GM18951 (cell line): ENCODE measurements at regions not wholly inside any gene's neighbourhood (a gene's known extent, or its start where the extent isn't known, plus 50 kb on each side); places are given as distances from the start of the nearest gene placed in this dataset.

Source experiments
- POLR2A ChIP-seq: IDR thresholded peaks from 4 replicates; pipeline ENCODE4 v1.6.1; 2011; ENCODE audit warnings: mild to moderate bottlenecking; ENCODE audit not compliant: insufficient read length, insufficient read depth; ENCODE audit errors: extremely low read depth
- in situ Hi-C: fragments of 300-500 bp; cut with MboI; formaldehyde crosslinking; loops from one replicate; pipeline ENCODE4 v1.12.0; 2022; ENCODE audit warnings: low sequenced_read_pairs, mixed read lengths, inconsistent platforms; ENCODE audit not compliant: unreplicated experiment

DNA sequence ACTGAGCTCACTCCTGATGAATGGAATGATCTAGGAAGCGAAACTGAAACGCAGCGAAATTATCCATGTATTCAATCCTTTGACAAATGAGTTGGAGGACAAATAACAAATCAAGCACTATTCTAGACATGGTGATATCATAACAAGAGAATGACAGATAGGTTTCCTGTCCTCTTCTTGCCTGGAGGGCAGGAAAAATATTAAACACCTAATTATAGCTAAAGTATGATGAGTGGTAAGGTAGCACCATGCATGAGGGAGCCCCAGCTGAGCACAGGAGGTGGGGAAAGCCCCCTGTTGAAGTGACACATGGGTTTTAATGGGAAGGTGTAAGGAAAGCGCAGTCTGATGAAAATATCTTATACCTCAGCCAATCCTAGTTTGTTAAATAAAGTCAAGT is 225.2 kb downstream of the NPR3 start:
- in situ Hi-C loops: no loop called here

DNA sequence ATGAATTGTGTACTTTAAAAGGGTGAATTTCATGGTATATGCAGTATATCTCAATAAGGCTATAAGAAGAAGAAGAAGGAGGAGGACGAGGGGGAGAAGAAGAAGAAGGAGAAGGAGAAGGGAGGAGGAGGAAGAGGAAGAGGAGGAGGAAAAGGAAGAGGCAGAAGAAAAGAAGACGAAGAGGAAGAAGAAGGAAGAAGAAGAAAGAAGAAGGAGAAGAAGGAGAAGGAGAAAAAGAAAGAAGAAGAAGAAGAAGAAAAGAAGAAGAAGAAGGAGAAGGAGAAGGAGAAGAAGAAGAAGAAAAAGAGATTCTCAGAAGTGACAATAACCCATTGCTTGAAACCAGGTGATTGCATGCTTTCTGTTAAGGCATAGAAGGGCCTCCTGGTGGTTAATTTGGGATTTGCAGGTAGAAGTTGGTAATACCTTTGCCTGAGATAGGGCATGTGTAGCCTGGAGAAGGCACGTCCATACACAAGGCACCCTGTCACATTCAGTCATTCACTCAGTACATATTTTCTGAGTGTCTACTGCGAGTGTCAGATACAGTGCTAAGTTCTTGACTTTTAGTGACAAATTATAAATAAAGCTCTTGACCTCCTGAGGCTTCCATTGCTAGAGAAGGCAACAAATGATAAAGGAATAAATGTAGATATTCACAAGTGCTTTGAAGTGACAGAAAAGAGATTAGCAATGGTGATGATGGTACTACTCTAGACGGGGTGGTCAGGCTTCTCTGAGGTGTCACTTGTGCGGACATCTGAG is 231.3 kb downstream of the NPR3 start:
- no peak for TF ChIP-seq POLR2A
- in situ Hi-C loops: no loop called here

More for the DNA sequence above, 225.2 kb downstream of the NPR3 start:
- TF ChIP-seq POLR2A: no peak

DNA sequence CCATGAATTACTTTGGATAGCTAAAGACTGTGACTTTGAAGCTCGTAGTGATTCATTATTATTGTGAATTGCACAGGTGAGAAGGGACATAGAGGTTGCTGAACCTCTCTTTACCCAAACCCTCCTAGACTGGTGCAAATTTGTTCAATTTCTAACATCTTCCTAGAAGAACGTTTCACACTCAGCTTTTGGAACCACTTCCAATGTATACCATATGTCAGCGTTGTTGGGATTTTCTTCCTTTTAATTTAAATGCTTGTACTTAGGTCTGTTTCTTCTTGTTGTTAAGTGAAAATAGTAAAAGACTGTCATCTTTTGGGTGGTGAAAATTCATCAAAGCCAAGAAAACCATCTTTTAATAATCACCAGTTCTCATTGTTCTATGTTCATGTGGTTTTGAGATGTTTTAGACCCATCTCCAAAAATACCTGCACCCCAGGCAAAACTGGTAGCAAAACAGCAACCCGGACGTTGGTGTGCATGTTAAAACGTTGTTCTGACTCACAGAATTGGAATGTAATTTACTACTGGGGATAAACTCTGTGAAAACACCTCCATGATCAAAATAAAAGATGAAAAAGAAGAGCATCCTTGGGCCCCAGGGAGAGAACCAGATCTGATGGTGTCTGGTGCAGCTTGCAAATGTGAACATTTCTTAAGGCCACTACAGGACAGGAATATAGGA is 238.3 kb downstream of the NPR3 start:
- TF ChIP-seq POLR2A: no peak
- in situ Hi-C loops: no loop called here

DNA sequence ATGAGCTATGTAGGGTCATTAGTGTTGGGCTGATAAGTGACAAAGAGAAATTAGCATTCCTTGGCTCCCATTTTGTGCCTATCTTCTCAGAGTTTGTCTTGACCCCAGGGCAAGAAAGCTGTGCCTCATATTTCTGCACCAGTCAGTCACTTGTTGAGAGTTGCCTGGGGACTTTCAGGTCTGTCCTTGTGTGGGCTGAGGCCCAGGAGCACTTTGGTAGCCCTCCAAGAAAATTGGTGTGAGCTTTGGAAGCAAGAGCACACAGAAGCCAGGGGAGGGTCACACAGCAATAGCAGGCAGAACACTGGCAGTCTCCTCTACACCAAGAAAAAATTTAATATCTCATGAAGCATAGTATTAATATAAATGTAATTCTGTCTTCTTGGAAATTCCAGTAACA is 239.9 kb downstream of the NPR3 start:
- no peak for TF ChIP-seq POLR2A
- in situ Hi-C loops: loop anchor here (25.0 kb wide), 1 partner anchor 436 kb away; no protein-coding TSS in a partner anchor

DNA sequence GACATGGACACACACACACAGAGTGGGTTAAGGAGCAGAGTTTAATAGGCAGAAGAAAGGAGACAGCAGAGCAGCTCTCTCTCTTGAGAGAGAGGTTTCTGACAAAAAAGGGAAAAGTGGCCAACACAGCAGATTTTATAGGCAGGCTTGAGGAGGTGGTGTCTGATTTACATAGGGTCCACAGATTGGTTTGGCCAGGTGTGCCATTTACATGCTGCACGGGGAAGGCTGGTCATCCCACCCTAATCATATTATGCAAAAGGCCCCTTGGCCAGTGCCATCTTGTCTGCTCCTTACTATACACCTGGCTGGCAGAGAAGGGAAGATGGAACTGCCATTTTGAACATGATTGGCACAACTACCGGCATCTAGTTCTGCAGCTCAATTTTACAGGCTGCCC is 240.8 kb downstream of the NPR3 start:
- in situ Hi-C loops: loop anchor here (25.0 kb wide), 1 partner anchor 435 kb away; no protein-coding TSS in a partner anchor
- no peak for TF ChIP-seq POLR2A

DNA sequence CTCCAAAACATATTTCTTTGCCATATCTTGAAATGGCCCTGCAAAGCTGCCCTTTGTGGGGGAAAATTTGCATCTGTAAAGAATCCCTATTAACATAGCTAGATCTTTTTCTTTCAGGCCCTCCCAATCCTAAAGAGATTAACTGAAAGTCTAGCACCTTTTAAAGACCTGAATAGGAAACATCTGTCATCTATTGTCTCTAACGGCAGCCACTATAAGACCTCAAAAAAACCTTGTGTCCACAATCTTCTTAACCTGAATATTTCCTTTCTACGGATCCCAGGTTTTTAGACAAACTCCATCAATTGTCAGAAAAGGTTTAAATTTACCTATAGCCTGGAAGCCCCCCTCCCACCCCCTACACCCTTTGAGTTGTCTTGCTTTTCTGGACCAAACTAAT is 241.3 kb downstream of the NPR3 start:
- in situ Hi-C loops: loop anchor here (25.0 kb wide), 1 partner anchor 435 kb away; no protein-coding TSS in a partner anchor

DNA sequence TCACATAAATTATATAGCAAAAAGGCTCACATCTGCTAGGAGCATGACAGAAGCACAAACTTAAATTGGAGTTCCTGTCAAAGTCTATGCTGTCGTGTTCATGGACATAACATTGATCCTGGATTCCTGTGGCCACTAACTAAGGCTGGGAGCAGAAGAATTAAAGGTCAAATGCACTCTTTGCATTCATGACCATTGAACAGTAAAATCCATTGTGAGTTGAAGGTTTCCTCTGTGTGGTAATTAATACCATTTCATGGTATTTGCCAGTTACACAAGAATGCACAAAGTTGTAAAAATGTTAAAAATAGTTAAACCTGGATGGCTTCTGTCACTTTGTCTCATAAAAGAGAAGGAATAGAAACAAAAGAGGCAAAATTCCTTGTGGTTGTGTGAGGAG is 242.6 kb downstream of the NPR3 start:
- no peak for TF ChIP-seq POLR2A

DNA sequence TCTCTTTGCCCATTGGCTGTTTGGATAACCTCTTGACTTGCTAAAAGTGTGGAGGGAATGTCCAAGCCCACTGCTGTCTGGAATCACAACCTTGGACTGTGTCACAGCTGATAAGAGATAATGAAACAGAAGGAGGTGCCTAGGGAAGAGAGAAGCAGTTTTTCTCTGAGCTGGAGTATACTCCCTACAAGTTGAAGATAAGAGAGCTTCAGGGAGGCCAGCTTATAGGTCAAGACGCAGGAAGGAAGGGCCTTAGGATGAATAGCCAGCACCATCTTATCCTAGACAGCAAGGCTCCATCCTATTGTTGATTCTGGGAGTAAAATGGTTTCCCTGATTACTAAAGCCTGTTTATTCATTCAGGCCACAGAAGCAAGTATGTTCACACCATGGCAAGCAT is 244.7 kb downstream of the NPR3 start:
- no peak for TF ChIP-seq POLR2A
- in situ Hi-C loops: loop anchor here (25.0 kb wide), 1 partner anchor 431 kb away; no protein-coding TSS in a partner anchor

More for the DNA sequence above, 242.6 kb downstream of the NPR3 start:
- in situ Hi-C loops: loop anchor here (25.0 kb wide), 1 partner anchor 434 kb away; no protein-coding TSS in a partner anchor

DNA sequence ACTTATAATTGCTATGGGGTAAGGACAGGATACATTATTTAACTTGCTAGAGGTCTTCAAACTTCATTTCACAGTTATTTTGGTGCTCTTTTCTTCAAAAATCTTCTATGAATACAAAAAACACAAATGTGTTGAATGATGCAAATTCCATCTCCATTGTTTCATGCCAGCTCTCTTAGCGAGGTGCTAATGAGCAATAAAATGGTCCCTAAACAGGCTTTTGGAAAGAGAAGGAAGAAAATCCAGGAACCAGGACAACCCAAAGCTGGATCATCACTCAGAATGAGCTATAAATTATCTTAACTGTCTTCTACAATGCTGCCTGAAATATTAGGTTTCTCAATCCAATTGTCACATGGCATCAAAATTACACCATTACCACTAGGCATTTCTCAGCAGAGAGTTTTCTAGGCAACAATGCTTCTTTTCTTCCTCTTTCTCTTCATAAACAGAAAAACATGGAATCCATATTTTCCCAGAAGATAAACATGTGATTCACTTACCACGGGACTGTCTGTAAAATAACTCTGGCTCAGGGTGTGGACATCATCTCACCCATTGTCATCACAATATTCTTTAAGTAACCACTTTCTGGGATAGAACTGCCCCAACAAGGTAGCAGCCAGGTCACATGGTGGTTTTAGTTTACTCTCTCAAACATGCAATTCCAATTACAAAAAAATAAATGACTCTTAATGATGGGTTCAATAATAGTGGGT is 249.4 kb downstream of the NPR3 start:
- in situ Hi-C loops: loop anchor here (25.0 kb wide), 1 partner anchor 427 kb away; no protein-coding TSS in a partner anchor
- no peak for TF ChIP-seq POLR2A

DNA sequence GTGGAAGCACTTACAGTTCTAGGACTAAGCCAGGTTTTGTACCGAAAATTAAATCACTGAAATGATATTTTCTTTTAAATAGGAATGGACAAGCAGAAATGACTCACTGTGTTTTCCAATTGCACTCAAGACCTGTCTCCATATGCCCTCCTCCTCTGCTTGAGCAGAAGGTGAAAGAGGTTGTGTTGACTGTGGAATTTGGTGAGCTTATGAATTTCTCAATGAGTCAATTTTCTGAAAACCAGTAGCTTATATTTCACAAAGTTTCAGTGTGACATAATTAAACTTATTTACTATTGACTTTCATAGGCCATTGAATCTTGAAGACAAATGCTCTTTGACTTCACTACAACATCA is 249.9 kb downstream of the NPR3 start:
- TF ChIP-seq POLR2A: no peak
- in situ Hi-C loops: loop anchor here (25.0 kb wide), 1 partner anchor 426 kb away; no protein-coding TSS in a partner anchor

DNA sequence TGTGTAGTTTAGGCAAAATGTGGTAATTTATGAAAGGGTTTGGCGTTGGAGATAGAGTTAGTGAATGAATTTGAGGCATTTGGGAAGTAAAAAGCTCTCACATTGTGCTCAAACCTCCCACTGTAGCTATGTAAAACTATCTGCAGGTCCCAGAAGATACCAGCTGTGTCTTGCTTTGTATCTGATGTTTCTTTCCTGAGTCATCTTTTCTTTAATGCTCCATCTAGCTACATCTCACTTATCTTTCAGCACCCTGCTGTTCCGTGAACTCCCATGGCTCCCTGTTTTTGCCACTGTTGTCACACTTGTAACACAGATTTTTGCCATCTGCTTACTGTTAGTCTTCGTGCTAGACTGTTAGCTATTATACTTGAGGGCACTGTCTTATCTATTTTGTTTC is 253.1 kb downstream of the NPR3 start:
- no peak for TF ChIP-seq POLR2A
- in situ Hi-C loops: loop anchor here (25.0 kb wide), 1 partner anchor 423 kb away; no protein-coding TSS in a partner anchor

DNA sequence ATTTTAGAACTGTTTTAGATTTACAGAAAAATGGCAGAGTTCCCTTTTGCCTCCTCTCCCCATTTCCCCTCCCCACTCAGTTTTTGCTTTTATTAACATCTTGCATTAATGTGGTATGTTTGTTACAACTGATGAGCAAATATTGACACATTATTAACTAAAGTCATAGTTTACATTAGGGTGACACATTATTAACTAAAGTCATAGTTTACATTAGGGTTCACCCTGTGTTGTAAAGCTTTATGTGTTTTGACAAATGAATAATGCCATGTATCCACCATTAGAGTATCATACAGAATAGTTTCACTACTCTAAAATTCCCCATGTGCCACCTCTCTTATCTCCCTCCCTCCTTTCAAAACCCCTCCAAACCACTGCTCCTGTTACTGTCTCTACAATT is 262.5 kb downstream of the NPR3 start:
- no peak for TF ChIP-seq POLR2A
- in situ Hi-C loops: loop anchor here (25.0 kb wide), 1 partner anchor 414 kb away; no protein-coding TSS in a partner anchor

DNA sequence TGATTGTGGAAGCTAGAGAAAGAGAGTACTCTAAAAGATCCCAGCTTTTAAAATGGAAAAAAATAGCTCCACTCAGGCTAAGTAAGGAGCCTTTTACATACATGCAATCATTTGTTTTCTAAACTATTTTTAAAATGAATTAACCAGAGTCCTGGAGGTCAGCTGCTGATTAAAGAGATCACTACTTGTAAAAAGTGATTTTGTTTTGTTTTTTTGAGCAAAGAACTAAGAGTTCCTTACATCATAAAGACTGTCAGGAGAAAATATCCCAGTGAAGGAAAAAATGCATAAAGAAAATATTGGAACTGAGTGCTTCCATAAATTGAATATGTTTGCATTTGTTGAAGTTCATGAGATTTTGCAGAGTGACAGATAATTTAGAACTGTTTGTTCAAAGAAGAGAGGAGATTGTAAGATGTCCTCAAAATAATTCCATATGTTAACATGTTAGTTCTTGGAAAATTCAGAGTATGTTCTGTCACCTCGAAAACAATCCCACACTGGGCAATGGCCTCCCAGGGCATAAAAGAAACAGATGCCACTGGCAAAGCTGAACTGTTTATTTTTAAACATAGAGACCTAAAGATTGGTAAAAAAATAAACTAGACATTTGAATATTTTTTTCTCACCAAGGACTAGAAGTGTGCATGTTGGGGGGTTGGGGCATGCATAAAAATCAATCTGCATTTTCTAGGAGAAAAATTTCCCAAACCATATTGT is 264.7 kb downstream of the NPR3 start:
- in situ Hi-C loops: no loop called here
- TF ChIP-seq POLR2A: no peak

DNA sequence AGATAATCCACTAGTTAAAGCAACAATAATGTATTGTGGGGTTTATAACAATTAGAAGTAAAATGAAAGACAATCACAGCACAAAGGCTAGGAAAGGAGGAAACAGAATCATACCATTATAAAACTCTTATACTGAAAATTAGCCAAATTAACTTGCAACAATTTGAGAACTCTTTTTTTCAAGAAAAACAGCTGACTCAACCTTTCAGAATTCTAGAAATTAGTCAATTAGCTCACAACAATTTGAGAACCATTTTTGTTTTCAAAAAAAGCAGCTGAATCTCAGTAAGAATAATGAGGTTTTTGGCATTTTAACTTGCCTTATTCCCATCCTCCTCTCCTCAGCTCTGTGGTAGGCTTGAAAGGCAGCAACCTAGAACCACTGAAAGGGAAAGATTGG is 269.9 kb downstream of the NPR3 start:
- in situ Hi-C loops: no loop called here
- TF ChIP-seq POLR2A: no peak
